ENCODE measurements at regions not wholly inside any gene's neighbourhood (a gene's known extent, or its start where the extent isn't known, plus 50 kb on each side); places are given as distances from the start of the nearest gene placed in this dataset.

DNA sequence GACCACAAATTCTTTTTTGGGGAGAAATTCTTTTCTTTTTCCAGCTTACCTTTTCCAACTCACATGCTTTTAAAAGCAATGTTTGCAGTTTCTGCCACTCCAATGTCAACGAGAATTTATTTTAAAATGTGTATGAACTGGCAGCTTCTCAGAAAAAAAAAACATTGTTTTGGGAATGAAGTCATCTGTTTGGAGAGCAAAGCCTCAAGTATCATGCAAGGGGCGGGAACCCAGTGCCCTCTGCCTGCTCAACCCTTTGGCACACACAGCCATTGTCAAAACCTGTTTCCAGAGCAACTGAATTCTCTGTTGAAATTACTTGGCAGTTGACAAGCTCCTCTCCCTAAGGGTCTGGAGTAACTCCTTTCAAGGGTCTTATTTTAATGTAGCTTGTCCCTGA lies 128.5 kb downstream of the QPCT start:
- TF ChIP-seq, protein P1, sequence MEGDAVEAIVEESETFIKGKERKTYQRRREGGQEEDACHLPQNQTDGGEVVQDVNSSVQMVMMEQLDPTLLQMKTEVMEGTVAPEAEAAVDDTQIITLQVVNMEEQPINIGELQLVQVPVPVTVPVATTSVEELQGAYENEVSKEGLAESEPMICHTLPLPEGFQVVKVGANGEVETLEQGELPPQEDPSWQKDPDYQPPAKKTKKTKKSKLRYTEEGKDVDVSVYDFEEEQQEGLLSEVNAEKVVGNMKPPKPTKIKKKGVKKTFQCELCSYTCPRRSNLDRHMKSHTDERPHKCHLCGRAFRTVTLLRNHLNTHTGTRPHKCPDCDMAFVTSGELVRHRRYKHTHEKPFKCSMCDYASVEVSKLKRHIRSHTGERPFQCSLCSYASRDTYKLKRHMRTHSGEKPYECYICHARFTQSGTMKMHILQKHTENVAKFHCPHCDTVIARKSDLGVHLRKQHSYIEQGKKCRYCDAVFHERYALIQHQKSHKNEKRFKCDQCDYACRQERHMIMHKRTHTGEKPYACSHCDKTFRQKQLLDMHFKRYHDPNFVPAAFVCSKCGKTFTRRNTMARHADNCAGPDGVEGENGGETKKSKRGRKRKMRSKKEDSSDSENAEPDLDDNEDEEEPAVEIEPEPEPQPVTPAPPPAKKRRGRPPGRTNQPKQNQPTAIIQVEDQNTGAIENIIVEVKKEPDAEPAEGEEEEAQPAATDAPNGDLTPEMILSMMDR (IDR thresholded peaks at IDR 0.05): no peak
- TF ChIP-seq POLR2A (IDR thresholded peaks at IDR 0.05): no peak
